ENCODE measurements at regions not wholly inside any gene's neighbourhood (a gene's known extent, or its start where the extent isn't known, plus 50 kb on each side); places are given as distances from the start of the nearest gene placed in this dataset.

DNA sequence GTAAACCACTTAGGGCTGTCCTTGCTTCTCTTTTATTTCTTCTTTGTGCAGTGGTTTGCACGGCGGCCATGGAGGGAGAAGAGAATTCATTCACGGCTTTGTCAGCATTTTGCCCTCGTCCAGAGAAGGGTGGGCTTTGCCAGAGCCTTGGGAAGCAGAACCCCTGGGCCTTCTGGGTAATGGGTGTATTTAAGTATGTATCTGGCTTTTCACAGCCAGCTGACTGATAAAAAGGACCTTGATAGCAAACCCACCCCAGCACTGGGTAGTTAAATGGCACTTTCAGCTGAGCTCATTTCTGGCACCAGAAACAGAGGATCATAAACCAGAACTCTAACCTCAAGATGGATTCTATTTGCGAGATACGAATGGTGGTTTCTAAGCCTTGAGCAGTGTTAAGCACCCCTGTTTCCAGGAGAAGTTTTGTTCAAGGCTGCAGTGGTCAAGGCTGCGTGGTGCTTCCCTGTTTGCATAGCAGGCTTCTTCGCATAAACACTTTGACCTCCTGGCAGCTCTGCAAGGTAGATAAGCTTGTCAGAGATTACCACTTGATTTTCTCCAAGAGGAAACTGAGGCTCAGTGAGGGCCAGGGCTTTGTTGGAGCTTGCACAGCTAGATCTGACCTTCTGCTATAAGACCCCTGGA is 441.6 kb upstream of the KLF4 start:
- WGBS, 5 donors, result 76 to 91% (median 84%) methylated on average over 8 of the region's 8 CpGs
- Histone ChIP-seq H3K9me3 (no peaks in the 10 kb centered on the region), H3K27me3 (no peaks in the 10 kb centered on the region), H3K4me3 (no peak overlapping the region), H3K4me1 (peaks cover 0 to 9% (median 5%) of the 10 kb centered on the region in 4 donors), H3K36me3 (no peaks in the 10 kb centered on the region), H3K27ac (no peak overlapping the region)
- TF ChIP-seq EP300 (IDR thresholded peaks at IDR 0.05) (no peak), POLR2AphosphoS5 (IDR thresholded peaks at IDR 0.05) (no peak), POLR2A (IDR thresholded peaks at IDR 0.05) (no peak)
- TF ChIP-seq, protein P1, sequence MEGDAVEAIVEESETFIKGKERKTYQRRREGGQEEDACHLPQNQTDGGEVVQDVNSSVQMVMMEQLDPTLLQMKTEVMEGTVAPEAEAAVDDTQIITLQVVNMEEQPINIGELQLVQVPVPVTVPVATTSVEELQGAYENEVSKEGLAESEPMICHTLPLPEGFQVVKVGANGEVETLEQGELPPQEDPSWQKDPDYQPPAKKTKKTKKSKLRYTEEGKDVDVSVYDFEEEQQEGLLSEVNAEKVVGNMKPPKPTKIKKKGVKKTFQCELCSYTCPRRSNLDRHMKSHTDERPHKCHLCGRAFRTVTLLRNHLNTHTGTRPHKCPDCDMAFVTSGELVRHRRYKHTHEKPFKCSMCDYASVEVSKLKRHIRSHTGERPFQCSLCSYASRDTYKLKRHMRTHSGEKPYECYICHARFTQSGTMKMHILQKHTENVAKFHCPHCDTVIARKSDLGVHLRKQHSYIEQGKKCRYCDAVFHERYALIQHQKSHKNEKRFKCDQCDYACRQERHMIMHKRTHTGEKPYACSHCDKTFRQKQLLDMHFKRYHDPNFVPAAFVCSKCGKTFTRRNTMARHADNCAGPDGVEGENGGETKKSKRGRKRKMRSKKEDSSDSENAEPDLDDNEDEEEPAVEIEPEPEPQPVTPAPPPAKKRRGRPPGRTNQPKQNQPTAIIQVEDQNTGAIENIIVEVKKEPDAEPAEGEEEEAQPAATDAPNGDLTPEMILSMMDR (IDR thresholded peaks at IDR 0.05), result no peak
- DNase-seq, result no peak
- intact Hi-C loops (cut with DNase I; ENCODE audit: low total_unique reads), result no loop called here

DNA sequence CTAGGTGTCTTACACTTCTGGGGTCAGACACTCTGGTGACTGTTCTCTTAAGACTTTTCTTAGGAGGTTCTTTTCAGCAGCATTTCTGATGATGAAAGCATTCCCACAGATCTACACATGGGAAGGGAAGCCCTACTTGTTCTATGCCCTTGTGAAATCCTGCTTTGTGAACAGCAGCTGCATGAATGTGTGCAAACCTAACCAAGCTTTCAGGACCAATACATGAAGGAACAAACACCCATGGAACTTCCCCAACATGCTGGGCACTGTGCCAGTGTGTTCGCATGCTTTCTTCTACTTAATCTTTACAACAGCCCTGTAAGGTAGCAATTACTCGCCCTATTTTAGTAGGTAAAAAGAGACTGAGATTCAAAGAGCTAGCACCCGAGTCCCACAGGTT is 439.9 kb upstream of the KLF4 start:
- Histone ChIP-seq H3K27ac (no peak overlapping the region), H3K36me3 (no peaks in the 10 kb centered on the region), H3K4me3 (no peak overlapping the region), H3K27me3 (no peaks in the 10 kb centered on the region), H3K4me1 (peaks cover 0 to 9% (median 5%) of the 10 kb centered on the region in 4 donors), H3K9me3 (peaks cover 0 to 5% (median 0%) of the 10 kb centered on the region in 4 donors)
- DNase-seq, result peak; percentile 79 to 84
- 22 to 36% (median 32%) methylated on average over 3 of the region's 3 CpGs for WGBS, 5 donors
- intact Hi-C loops (cut with DNase I; ENCODE audit: low total_unique reads), result no loop called here
- TF ChIP-seq, protein P1 (IDR thresholded peaks at IDR 0.05), result no peak
- TF ChIP-seq POLR2A (IDR thresholded peaks at IDR 0.05) (no peak), POLR2AphosphoS5 (IDR thresholded peaks at IDR 0.05) (peak in 1 of 3 donors; percentile 9)

DNA sequence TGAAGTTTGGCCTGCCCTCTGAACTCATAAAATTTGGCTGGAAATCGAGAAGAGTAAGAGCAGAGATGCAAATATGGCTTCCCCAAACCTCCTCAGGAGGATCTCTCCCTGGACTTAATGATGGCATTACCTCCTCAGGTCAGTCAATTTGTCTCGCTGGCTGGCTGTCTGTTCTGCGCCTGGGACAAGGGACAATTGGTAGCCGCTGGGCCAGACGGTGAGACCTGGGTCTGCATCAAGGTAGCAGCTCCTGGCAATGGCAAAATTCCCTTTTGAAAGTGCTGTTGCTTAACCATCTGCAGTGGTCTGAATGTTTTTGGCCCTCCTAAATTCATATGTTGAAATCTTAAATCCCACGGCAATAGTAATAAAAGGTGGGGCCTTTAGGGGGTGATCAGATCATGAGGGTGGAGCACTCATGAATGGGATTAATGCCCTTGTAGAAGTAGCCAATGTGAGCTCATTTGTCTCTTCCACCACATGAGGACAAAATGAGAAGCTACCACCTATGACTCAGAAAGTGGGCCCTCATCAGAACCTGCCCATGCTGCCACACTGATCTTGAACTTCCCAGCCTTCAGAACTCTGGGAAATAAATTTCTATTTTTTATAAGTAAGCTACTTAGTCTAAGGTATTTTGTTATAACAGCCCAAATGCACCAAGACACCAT is 439.3 kb upstream of the KLF4 start:
- Histone ChIP-seq H3K4me3 (no peak overlapping the region), H3K36me3 (no peaks in the 10 kb centered on the region), H3K4me1 (peaks cover 0 to 9% (median 5%) of the 10 kb centered on the region in 4 donors), H3K9me3 (peaks cover 0 to 11% (median 0%) of the 10 kb centered on the region in 4 donors), H3K27me3 (no peaks in the 10 kb centered on the region), H3K27ac (no peak overlapping the region)
- WGBS, 5 donors, result 75 to 93% (median 80%) methylated on average over 6 of the region's 6 CpGs
- no peak for TF ChIP-seq EP300 (IDR thresholded peaks at IDR 0.05)
- TF ChIP-seq, protein P1 (IDR thresholded peaks at IDR 0.05), result no peak
- no peak for TF ChIP-seq POLR2AphosphoS5 (IDR thresholded peaks at IDR 0.05)
- no peak for TF ChIP-seq POLR2A (IDR thresholded peaks at IDR 0.05)
- intact Hi-C loops (cut with DNase I; ENCODE audit: low total_unique reads), result no loop called here
- DNase-seq, result no peak

DNA sequence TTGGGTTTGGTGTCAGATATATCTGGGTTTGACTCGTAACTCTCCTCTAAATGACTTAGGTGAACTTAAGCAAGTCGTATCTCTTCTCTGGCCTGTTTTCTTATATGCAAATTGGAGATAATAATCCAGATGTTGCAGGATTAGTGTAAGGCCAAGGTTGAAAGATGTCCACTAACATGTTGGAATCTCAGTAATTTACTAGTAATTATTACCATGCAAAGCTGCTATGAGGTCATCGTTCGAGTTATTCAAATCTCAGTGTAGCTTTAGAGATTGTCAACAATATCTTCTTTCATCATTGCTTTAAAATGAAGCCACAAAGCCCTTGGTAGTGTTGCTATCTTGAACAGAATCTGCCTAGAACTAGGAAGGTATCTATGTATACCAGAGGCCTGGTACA is 437.7 kb upstream of the KLF4 start:
- H3K27me3 ChIP-seq, result no peaks in the 10 kb centered on the region

More for the DNA sequence above, 437.7 kb upstream of the KLF4 start:
- no peak for TF ChIP-seq EP300 (IDR thresholded peaks at IDR 0.05)
- TF ChIP-seq POLR2AphosphoS5 (IDR thresholded peaks at IDR 0.05), result no peak
- TF ChIP-seq, protein P1 (IDR thresholded peaks at IDR 0.05), result no peak
- no peak for TF ChIP-seq POLR2A (IDR thresholded peaks at IDR 0.05)
- DNase-seq, result no peak
- WGBS, 5 donors, result 92 to 95% (median 93%) methylated on average over 4 of the region's 4 CpGs
- Histone ChIP-seq H3K9me3 (peaks cover 0 to 11% (median 0%) of the 10 kb centered on the region in 4 donors), H3K4me3 (no peak overlapping the region), H3K27ac (no peak overlapping the region), H3K36me3 (no peaks in the 10 kb centered on the region), H3K4me1 (peaks cover 0 to 9% (median 5%) of the 10 kb centered on the region in 4 donors)
- intact Hi-C loops (cut with DNase I; ENCODE audit: low total_unique reads), result no loop called here
